Trophoblast cell (in vitro differentiated cells and primary cell): ENCODE measurements at regions not wholly inside any gene's neighbourhood (a gene's known extent, or its start where the extent isn't known, plus 50 kb on each side); places are given as distances from the start of the nearest gene placed in this dataset.

Experiments
- DNase-seq, 2 donors: peaks; one replicate each; pipeline ENCODE4 v3.0.0-alpha.2; 2016
- H2AFZ ChIP-seq: 2 replicates; pipeline ENCODE4 v1.6.1; 2013; ENCODE audit warnings: low read length, moderate library complexity, mild to moderate bottlenecking; ENCODE audit not compliant: insufficient read depth, poor library complexity
- H2AK5ac ChIP-seq: 2 replicates; pipeline ENCODE4 v1.6.1; 2013; ENCODE audit warnings: mild to moderate bottlenecking, low read length
- H2BK120ac ChIP-seq: 2 replicates; pipeline ENCODE4 v1.6.1; 2013; ENCODE audit warnings: low read length, mild to moderate bottlenecking, moderate library complexity; ENCODE audit not compliant: insufficient read depth, poor library complexity
- H2BK12ac ChIP-seq: 2 replicates; pipeline ENCODE4 v1.6.1; 2013; ENCODE audit warnings: mild to moderate bottlenecking, low read length, moderate library complexity
- H2BK5ac ChIP-seq: 2 replicates; pipeline ENCODE4 v1.6.1; 2013; ENCODE audit warnings: low read length, low read depth, moderate library complexity, mild to moderate bottlenecking; ENCODE audit not compliant: poor library complexity
- H3K14ac ChIP-seq: 2 replicates; pipeline ENCODE4 v1.6.1; 2013; ENCODE audit warnings: mild to moderate bottlenecking, low read length
- H3K18ac ChIP-seq: 2 replicates; pipeline ENCODE4 v1.6.1; 2013; ENCODE audit warnings: mild to moderate bottlenecking, low read length
- H3K23ac ChIP-seq: 2 replicates; pipeline ENCODE4 v1.6.1; 2013; ENCODE audit warnings: low read length
- H3K27ac ChIP-seq: 2 replicates; pipeline ENCODE4 v1.5.1; 2013; ENCODE audit warnings: low read depth, mild to moderate bottlenecking, inconsistent platforms, low read length, moderate library complexity
- H3K27me3 ChIP-seq: 2 replicates; pipeline ENCODE4 v1.6.1; 2013; ENCODE audit warnings: inconsistent platforms, mild to moderate bottlenecking, low read length, moderate library complexity; ENCODE audit not compliant: insufficient read depth
- H3K36me3 ChIP-seq, 2 experiments: 1 replicate in 1 of 2; 2 replicates in 1 of 2; pipeline ENCODE4 v1.6.1; 2013; ENCODE audit warnings: low read length in 2 of 2, mild to moderate bottlenecking in 2 of 2, moderate library complexity in 1 of 2; ENCODE audit not compliant: insufficient read depth in 2 of 2, control insufficient read depth in 1 of 2
- H3K4ac ChIP-seq: 2 replicates; pipeline ENCODE4 v1.6.1; 2013; ENCODE audit warnings: low read depth, mild to moderate bottlenecking, low read length, moderate library complexity
- H3K4me1 ChIP-seq, 2 experiments: 1 replicate in 1 of 2; 2 replicates in 1 of 2; pipeline ENCODE4 v1.6.1; 2013; ENCODE audit warnings: low read length in 2 of 2, mild to moderate bottlenecking in 2 of 2, moderate library complexity in 1 of 2; ENCODE audit not compliant: insufficient read depth in 2 of 2, control insufficient read depth in 1 of 2
- H3K4me2 ChIP-seq: 2 replicates; pipeline ENCODE4 v1.6.1; 2013; ENCODE audit warnings: inconsistent platforms, mild to moderate bottlenecking, low read length, moderate library complexity
- H3K4me3 ChIP-seq: 2 replicates; pipeline ENCODE4 v1.5.1; 2013; ENCODE audit warnings: mild to moderate bottlenecking, low read depth, low read length, inconsistent platforms
- H3K79me1 ChIP-seq: one replicate; pipeline ENCODE4 v1.6.1; 2013; ENCODE audit warnings: low read length
- H3K79me2 ChIP-seq: 2 replicates; pipeline ENCODE4 v1.6.1; 2013; ENCODE audit warnings: low read length, mild to moderate bottlenecking; ENCODE audit not compliant: control insufficient read depth, insufficient read depth, poor library complexity
- H3K9ac ChIP-seq: 2 replicates; pipeline ENCODE4 v1.6.1; 2013; ENCODE audit warnings: mild to moderate bottlenecking, low read length
- H3K9me3 ChIP-seq: 2 replicates; pipeline ENCODE4 v1.6.1; 2013; ENCODE audit warnings: low read depth, mild to moderate bottlenecking, control low read depth, inconsistent platforms, low read length; ENCODE audit not compliant: insufficient read depth
- H4K12ac ChIP-seq: 2 replicates; pipeline ENCODE4 v1.6.1; 2013; ENCODE audit warnings: low read depth, mild to moderate bottlenecking, low read length, moderate library complexity
- H4K8ac ChIP-seq: 2 replicates; pipeline ENCODE4 v1.6.1; 2013; ENCODE audit warnings: low read depth, mild to moderate bottlenecking, low read length, moderate library complexity
- H4K91ac ChIP-seq: one replicate; pipeline ENCODE4 v1.6.1; 2013; ENCODE audit warnings: low read depth, mild to moderate bottlenecking, low read length, moderate library complexity
- WGBS: extraction: QIAGEN DNeasy Blood & Tissue Kit; methylation state at CpG from one replicate; pipeline ENCODE4 v1.1.7; 2013; ENCODE audit warnings: missing lambda C conversion rate; ENCODE audit not compliant: insufficient read length, insufficient coverage; ENCODE audit errors: extremely low coverage; 5-methylcytosine and 5-hydroxymethylcytosine counted together

DNA sequence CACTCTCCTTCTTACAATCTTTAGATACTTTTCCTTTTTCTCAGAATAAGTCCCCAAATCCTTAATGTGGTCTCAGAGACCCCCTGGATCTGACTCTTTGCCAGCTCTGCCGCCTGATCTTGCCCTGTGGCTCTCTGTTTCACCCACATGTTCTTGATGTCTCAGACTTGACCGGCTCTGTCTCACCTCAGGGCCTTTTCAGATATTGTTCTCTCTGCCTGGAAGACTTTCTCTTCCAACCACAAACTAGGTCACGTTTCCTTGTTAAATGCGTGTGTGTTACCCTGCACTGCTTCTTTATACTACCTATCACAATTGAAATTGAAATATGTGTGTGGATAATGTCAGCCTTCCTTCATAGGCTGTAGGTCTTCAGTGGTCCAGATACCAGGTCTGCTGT, 265.4 kb upstream of the NUDT12 start:
- no peak overlapping the region for H2AK5ac ChIP-seq
- no peaks in the 10 kb centered on the region for H3K27me3 ChIP-seq
- H3K27ac ChIP-seq = no peak overlapping the region
- H3K23ac ChIP-seq = no peak overlapping the region
- H3K9ac ChIP-seq = no peak overlapping the region
- no peaks in the 10 kb centered on the region for H3K36me3 ChIP-seq
- H4K12ac ChIP-seq = no peak overlapping the region
- no peak overlapping the region for H3K4ac ChIP-seq
- H3K79me1 ChIP-seq = no peaks in the 10 kb centered on the region
- H4K91ac ChIP-seq = no peak overlapping the region
- H4K8ac ChIP-seq = no peak overlapping the region
- H3K4me3 ChIP-seq = no peak overlapping the region
- no peak overlapping the region for H2BK5ac ChIP-seq
- no peak overlapping the region for H3K18ac ChIP-seq
- no peak overlapping the region for H2BK12ac ChIP-seq
- no peak for DNase-seq
- H2AFZ ChIP-seq = no peak overlapping the region
- H3K4me2 ChIP-seq = no peak overlapping the region
- no peak overlapping the region for H2BK120ac ChIP-seq
- H3K79me2 ChIP-seq = no peaks in the 10 kb centered on the region
- H3K14ac ChIP-seq = no peak overlapping the region
- no peaks in the 10 kb centered on the region for H3K9me3 ChIP-seq
- no CpG with 5 or more reads among the region's 4 CpGs for WGBS
- no peaks in the 10 kb centered on the region for H3K4me1 ChIP-seq

DNA sequence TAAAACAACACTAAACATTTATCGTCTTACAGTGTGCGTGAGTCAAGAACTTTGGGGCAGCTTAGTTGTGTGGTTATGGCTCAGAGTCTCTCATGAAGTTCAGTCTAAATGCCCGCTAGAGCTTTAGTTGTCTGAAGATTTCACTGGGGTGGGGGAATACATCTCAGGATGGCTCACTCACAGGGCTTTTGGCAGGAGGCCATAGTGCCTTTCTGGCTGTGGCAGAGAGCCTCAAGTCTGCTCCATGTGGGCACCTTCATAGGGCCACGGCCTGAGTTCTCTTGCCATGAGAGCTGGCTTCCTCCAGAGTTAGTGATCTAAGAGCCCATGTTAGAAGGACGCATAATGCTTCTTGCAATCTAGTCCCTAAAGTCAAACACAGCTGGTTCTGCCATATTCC, 258.8 kb upstream of the NUDT12 start:
- H3K4me3 ChIP-seq = no peak overlapping the region
- no peaks in the 10 kb centered on the region for H3K36me3 ChIP-seq
- H3K23ac ChIP-seq = no peak overlapping the region
- H3K27me3 ChIP-seq = no peaks in the 10 kb centered on the region
- no peak overlapping the region for H2AK5ac ChIP-seq
- no peaks in the 10 kb centered on the region for H3K79me2 ChIP-seq
- H4K8ac ChIP-seq = no peak overlapping the region
- WGBS = no CpG with 5 or more reads among the region's 5 CpGs
- H4K91ac ChIP-seq = no peak overlapping the region
- H2AFZ ChIP-seq = no peak overlapping the region
- DNase-seq = no peak
- H2BK120ac ChIP-seq = no peak overlapping the region
- H3K27ac ChIP-seq = no peak overlapping the region
- no peak overlapping the region for H3K4me2 ChIP-seq
- H3K14ac ChIP-seq = no peak overlapping the region
- no peaks in the 10 kb centered on the region for H3K4me1 ChIP-seq
- no peak overlapping the region for H2BK12ac ChIP-seq
- no peak overlapping the region for H2BK5ac ChIP-seq
- H3K79me1 ChIP-seq = no peaks in the 10 kb centered on the region
- H4K12ac ChIP-seq = no peak overlapping the region
- H3K18ac ChIP-seq = no peak overlapping the region
- H3K9ac ChIP-seq = no peak overlapping the region
- H3K9me3 ChIP-seq = no peaks in the 10 kb centered on the region
- H3K4ac ChIP-seq = no peak overlapping the region

DNA sequence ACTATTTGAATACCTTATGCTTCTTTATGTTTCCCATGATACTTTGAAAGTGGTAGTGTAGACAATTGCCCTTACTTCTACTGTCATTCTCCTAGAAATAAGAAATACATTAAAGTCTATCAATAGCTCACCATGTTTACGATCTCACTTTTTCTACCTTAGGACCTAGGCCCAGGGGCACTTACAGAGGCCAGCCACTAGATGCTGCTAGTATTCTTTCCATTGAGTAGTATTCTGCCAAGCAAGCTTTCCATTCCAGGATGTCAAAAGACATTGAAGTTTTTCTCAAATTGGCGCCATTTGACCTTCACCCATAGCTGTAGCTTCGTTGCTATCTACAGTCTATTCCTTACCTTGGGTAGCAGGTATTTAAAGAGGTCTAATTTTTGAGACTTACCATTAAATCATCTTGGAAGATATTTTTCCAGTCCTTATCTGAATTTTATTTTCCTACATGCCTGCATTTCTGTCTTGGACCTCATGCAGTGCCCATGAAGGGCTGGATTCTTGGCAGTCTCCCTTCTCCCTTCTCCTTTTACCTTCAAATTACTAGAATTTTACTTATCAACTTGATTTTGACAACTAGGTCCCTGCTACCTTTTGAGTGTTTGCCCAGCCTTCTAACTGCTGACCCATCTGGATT, 246.0 kb upstream of the NUDT12 start:
- Histone ChIP-seq H3K18ac (no peak overlapping the region), H3K36me3 (no peaks in the 10 kb centered on the region), H3K9ac (no peak overlapping the region), H3K27me3 (no peaks in the 10 kb centered on the region), H3K14ac (no peak overlapping the region), H3K4ac (no peak overlapping the region), H2AFZ (no peak overlapping the region), H2BK12ac (no peak overlapping the region), H4K8ac (no peak overlapping the region), H3K4me1 (no peaks in the 10 kb centered on the region), H2AK5ac (no peak overlapping the region), H3K79me1 (no peaks in the 10 kb centered on the region), H4K91ac (no peak overlapping the region), H3K4me3 (no peak overlapping the region), H2BK5ac (no peak overlapping the region), H3K9me3 (no peaks in the 10 kb centered on the region), H3K79me2 (no peaks in the 10 kb centered on the region), H4K12ac (no peak overlapping the region), H3K23ac (no peak overlapping the region), H3K27ac (no peak overlapping the region), H3K4me2 (no peak overlapping the region), H2BK120ac (no peak overlapping the region)
- peak; percentile 3 to 66 for DNase-seq
- no CpG with 5 or more reads among the region's 3 CpGs for WGBS

- no CpG with 5 or more reads among the region's 2 CpGs for WGBS
- no peak overlapping the region for H3K14ac ChIP-seq
- no peak overlapping the region for H3K23ac ChIP-seq
- H3K36me3 ChIP-seq = no peaks in the 10 kb centered on the region
- H3K18ac ChIP-seq = no peak overlapping the region
- H4K91ac ChIP-seq = no peak overlapping the region
- no peak overlapping the region for H4K12ac ChIP-seq
- H2AFZ ChIP-seq = no peak overlapping the region
- no peaks in the 10 kb centered on the region for H3K79me2 ChIP-seq
- no peak overlapping the region for H3K4me3 ChIP-seq
- H2BK12ac ChIP-seq = no peak overlapping the region
- no peak overlapping the region for H3K27ac ChIP-seq
- H3K4ac ChIP-seq = no peak overlapping the region
- no peak overlapping the region for H2BK5ac ChIP-seq
- no peak for DNase-seq
- no peaks in the 10 kb centered on the region for H3K4me1 ChIP-seq
- no peak overlapping the region for H2AK5ac ChIP-seq
- H2BK120ac ChIP-seq = no peak overlapping the region
- H4K8ac ChIP-seq = no peak overlapping the region
- no peaks in the 10 kb centered on the region for H3K79me1 ChIP-seq
- H3K9ac ChIP-seq = no peak overlapping the region
- H3K27me3 ChIP-seq = no peaks in the 10 kb centered on the region
- no peaks in the 10 kb centered on the region for H3K9me3 ChIP-seq
- H3K4me2 ChIP-seq = no peak overlapping the region
Observed at GRCh38 chr5:103804711-103805110, 242.1 kb upstream of the NUDT12 start.
